ENCODE measurements at regions not wholly inside any gene's neighbourhood (a gene's known extent, or its start where the extent isn't known, plus 50 kb on each side); places are given as distances from the start of the nearest gene placed in this dataset.
"Not testable (repeated sequence)": the region's sequence is repeated elsewhere in the genome, so short reads cannot be mapped to it uniquely, and the experiment has no call there.

DNA sequence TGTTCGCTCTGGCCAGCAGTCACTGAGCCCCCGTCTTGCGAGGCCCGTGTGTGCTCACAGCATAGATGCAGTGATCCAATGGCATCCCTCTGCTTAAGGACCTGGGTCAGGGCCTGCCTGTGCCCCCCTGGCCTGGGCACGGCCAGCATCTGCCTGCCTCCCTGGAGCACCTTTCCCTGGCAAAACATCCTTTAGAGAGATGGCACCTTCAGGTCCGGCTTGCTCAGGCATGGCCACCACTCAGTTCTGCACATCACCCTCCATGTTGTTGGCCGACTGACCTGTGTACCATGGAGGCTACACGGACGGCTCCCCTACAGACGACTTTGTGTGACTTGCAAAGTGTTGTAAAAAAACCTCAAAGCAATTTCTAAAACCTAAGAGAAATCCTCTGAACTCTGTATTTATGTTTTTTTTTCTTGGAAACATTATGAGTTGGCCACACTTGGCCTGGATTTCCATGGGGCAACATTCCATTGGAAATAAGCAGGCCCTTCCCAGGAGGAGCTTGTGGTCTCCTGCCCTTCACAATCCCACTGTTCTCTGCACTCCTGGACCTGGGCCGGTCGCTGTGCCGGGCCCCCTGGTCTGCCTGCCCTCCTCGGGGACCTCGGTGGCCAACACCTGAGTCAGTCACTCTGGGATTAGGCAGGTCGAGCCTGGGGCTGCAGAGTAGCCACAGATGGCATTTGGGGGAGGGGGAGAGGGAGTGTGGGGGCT lies 592.4 kb downstream of the TBC1D22A start:
- DNase-seq (ENCODE audit: low spot score): no peak

DNA sequence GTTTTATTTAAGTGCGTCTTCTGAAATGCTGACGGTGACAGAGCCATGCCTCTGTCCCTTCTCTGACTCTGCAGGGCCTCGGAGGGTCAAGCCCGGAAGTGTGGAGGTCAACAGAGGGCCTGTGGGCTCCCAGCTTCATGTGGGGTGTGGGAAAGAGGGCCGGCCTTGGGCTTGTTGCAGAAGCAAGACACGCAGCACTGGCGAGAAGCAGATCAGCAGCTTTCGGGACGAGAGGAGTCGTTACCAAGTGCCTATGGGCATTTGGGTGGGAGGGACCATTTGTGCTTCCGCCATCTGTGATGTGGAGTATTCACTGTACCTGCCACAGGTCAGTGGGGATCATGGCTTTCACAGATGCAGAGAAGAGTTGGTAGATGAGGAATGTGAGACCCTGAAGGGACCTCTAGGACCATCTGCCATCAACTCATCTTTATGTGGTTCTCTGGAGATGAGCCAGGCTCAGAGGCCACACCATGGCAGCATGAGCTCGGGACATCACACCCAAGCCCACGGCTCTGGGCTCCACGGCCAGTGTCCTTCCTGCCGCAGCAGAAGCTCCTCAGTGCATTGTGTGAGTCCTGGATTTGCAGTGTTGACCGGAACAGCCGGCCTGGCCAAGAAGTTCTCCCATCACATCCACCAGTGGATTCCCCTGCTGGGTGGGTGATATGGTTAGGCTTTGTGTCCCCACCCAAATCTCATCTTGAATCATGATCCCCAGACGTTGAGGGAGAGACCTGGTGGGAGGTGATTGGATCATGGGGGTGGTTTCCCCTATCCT lies 590.7 kb downstream of the TBC1D22A start:
- DNase-seq (ENCODE audit: low spot score): no peak

DNA sequence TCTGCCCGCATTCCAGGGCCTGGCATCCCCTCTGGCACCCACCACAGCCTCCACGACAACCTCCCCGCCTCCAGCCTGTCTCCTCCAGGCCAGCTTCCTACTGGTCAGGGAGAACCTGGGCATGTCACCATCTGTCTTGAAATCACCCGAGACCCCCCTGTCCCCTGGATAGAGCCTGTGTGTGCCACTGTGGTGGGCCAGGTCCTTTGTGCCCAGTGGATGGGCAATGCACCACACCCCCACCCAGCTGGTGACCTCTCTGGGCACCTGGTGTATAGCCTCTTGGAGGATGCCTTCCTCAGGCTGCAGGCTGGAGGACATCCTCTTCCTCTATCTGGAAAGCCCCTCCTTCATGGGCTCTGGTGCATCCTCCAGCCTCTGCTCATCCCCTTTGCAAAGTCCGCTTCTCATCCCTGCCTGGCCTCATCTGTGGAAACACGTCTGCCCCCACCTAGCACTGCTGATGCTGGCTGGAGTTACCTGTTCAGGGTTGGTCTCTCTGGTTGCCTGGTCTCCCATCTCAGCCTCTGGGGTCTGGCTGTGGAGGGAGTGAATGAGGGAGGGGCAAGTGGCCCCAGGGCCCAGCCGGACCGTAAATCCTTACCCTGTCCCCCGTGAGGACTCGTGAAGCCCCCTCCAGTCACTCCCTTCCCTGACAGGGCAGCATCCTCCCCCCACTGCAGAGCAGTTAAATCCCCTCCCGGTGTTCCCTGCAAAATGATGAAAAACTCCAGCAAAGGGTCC lies 589.6 kb downstream of the TBC1D22A start:
- no peak for DNase-seq (ENCODE audit: low spot score)

DNA sequence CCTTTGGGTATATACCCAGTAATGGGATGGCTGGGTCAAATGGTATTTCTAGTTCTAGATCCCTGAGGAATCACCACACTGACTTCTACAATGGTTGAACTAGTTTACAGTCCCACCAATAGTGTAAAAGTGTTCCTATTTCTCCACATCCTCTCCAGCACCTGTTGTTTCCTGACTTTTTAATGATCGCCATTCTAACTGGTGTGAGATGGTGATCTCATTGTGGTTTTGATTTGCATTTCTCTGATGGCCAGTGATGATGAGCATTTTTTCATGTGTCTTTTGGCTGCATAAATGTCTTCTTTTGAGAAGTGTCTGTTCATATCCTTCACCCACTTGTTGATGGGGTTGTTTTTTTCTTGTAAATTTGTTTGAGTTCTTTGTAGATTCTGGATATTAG lies 583.8 kb downstream of the TBC1D22A start:
- not testable (repeated sequence) for DNase-seq (ENCODE audit: low spot score)

DNA sequence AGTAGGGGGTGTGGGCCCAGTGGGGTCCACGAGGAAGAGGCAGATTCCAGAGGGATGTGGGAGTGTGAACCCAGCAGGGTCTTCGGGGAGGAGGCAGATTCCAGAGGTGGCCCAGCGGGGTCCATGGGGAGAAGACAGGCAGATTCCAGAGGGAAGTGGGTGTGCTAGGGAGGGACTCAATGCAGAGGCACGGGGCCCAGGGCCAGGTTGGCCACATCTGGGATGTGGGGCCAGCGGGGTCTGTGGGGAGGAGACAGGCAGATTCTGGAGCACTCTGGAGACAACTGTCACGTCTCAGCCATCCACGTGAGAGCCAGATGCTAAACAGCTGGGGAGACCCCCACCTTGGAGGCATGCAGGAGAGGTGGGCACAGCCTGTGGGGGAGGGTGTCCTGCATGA lies 582.6 kb downstream of the TBC1D22A start:
- no peak for DNase-seq (ENCODE audit: low spot score)

DNA sequence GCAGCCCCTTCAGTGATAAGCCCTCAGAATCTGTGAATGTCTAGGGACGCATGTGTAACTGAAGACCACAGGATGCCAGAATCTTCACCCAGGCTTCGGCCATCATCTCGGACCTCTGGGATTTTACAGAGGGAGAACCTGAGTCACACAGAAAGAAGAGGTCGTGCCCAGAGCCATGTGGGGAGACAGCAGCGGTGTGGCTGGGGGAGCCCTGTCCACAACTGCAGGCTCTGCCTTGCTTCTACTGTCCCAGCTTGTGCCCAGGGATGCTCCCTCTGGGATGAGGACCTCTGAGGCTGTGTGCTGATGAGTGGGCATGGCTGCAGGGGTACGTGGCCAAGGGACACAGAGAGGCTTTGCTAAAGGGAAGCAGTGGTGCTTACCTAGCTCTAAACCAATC lies 582.0 kb downstream of the TBC1D22A start:
- DNase-seq (ENCODE audit: low spot score): no peak

DNA sequence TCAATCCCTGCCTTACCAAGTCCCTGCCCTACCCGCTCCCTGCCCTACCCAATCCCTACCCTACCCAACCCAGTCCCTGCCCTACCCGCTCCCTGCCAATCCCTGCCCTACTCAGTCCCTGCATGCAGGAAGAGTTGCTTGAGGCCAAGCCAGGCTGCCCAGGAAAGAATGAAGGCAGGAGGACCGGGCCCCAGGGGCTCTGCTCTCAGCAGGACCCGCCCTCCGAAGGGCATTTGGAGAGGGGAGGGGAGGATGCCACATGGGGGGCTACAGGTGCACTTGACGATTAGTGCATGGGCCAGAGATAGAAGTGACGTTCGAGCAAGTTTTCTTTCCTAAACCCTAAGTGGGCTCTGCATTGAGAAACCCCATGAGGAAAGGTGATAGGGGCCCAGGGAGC lies 581.2 kb downstream of the TBC1D22A start:
- no peak for DNase-seq (ENCODE audit: low spot score)

DNA sequence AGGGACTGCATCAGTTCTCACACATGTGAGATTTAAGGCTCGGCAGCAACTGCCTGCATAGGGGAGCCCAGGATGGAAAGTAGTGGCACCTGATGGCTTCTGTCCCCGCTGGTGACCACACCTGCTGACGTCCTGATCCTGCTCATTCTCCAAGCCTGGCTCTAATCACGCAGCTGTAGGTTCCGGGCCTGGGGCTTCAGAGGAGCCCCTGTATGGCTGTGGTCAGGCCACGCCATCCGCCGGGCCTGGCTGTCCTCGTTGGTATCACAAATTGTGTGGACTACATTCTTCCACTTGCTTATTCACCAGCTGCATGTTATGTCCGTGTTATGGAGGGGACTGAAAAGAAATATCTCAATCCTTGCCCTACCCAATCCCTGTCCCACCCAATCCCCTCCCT lies 580.0 kb downstream of the TBC1D22A start:
- DNase-seq (ENCODE audit: low spot score): no peak

DNA sequence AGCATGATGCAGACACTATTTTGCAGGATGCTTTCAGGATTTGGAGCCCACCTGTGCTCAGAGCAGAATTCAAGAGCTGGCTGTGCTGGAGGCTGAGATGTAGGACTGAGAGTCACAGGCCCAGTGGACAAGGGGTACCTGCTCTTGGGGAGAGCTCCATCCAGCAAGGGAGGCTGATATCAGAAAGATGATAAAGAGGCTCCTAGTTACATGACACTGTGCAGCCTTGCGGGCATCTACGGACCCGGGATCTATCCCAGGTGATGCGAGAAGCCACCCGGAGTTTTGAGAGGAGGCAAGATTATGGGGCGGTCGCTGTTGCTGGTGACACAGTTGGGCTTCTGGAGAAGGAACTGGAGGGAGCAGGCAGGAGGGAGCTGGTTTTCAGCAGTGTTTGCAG lies 579.0 kb downstream of the TBC1D22A start:
- DNase-seq (ENCODE audit: low spot score): no peak

DNA sequence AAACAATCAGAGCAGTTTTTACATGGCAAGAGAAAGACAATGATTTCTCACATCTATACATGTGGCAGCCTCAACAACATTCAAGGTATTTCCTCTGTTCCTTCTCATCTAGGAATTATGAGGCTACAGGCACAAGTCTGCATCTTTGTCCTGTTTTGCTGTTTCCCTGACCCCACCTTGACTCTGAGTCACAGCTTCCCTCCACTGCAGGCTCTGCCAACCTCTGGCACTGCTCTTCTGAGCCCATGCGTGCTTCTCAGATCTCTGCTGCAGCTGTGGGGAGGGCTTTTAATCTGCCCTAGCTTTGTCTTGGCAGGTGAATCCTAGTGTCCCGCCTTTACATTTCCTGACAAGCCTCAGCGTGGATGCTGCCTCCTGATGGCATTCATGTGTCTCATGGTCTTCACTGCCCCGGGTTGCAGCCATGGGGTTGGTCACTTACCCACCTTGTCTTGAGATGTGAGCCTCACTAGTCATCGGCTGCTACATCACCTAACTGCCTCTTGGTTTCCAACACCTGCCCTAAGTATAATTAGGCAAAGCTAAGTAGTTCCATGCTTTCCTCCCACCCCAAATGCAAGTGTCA lies 578.5 kb downstream of the TBC1D22A start:
- DNase-seq (ENCODE audit: low spot score): peak; percentile 24

DNA sequence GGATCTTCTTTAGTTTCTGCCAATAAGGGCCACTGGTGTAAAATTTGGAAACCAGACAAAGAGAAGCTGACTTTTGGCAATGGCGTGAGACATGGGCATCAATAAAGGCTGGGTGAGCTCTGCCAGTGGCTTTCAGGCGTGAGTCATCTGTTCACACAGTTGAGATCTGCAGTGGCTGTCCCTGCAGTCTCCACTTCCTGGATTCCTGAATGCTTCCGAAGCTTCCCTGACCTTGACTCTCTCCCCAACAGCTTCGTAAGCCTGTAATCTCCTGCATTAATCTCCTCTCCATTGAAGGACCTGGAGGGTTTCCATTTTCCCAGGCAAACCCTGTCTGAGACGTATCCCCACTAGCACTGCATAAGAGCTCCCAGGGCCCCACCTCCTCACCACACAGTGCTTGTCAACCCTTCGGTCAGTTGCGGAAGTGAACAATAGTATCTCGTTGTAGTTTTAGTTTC lies 574.7 kb downstream of the TBC1D22A start:
- DNase-seq (ENCODE audit: low spot score): peak; percentile 89

DNA sequence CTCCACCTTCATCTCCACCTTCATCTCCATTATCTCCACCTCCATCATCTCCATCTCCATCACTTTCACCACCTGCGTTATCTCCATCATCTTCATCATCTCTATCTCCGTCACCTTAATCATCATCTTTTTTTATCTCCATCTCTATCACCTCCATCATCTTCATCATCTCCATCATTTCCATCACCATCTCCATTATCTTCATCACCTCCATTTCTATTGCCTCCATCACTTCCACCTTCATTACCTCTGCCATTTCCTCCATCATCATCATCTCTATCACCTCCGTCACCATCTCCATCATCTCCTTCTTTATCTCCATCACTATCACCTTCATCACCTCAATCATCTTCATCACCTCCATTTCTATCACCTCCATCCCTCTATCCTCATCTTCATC lies 573.5 kb downstream of the TBC1D22A start:
- DNase-seq (ENCODE audit: low spot score): no peak

DNA sequence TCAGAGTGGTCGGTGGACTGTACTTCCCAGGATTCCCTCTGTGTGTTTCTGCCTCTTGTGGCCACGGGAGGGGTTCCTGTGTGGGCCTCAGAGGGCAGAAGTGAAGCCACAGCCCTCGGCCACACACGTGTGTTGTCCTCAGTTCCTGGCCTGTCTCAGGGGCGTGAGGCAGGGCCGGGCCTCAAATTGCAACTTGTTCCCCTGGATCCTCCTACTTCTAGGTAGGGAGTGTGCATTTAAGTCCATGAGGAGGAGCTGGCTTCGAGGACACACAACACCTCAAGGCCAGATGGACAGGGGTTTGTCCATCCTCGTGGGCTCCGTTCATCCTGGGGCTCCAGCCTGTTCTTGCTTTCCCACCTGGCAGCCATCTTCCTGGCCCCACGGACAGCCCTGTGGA lies 573.0 kb downstream of the TBC1D22A start:
- no peak for DNase-seq (ENCODE audit: low spot score)

DNA sequence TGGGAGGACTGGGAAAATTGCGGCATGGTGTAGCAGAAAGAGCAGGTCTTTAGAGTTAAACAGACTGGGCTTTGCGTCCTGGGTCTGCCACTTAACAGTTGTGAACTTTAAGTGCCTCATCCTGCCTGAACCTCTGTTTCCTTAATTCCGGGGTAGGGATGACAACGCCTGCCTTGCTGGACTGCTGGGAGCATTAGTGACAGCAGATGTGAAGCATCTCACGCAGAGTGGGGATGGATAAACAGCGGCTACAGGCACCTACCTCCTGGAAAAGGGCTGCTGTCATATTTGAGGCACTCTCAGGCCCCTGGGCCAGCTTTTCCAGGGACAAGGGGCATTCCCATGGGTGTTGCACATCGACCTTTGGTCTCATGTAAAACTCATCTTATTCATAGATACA lies 572.2 kb downstream of the TBC1D22A start:
- no peak for DNase-seq (ENCODE audit: low spot score)

DNA sequence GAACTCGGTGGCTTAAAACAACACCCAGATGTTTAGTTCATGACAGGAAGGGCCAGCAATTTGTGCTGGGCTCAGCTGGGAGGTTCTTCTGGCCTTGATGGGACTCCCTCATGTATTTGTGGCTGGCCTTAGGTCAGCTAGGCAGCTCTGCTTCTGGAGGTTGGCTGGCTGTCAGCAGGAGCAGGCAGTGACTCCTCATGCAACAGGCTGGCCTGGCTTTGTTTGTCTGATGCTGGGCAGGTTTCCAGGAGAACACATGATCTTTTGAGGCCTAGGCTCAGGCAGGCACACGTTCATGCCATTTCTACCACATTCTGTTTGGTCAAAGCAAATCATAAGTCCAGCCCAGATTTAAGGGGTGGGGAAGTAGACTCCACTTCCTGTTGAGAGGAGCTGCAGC lies 571.2 kb downstream of the TBC1D22A start:
- DNase-seq (ENCODE audit: low spot score): peak; percentile 5

DNA sequence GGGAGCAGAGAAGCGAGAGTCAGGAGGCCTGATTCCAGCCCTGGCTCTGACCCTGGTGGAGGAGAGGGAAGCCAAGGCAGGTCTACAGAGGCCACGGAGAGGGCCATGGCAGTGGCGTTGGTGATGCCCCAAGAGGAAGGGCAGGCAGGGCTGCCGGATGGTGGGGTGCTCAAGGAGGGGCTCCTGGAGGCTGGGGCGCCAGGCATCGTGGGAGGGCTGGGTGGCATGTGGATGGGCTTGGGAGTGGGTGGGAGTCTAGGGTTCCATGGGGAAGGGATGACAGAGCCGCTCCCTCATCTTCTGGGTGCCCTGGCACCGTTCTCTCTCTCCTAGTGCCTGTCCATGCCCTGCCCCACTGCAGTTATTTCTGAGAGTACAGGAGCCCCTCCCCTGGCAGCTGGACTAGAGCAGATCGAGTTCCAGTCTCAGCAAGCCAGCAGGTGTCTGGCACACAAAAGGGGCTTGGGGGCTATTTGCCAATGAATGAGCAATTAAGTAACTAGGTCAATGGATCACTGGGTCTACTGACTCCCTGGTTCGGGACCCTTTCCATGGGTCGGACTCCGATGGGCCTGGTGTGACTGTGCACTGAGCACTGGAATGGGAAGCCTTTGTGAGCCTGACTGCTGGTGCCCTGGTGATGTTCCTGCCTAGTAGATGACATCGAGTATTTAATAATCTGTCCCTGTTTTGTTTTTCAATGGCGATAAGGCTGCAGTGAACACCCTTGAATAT lies 570.0 kb downstream of the TBC1D22A start:
- no peak for DNase-seq (ENCODE audit: low spot score)

DNA sequence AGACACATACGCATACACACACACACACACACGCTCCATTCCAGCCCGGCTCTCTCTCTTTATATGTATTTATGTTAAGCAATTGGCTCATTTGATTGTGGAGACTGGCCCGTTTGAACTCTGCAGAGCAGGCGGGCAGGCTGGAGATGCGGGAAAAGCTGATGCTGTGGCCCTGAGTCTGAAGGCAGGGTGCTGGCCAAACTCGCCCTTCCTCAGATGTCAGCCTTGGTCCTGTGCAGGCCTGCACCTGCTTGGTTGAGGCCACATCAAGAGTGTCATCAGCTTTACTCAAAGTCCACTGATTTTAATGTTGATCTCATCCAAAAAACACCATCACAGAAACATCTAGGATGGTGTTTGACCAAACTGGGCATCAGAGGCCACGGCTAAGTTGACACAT lies 569.3 kb downstream of the TBC1D22A start:
- no peak for DNase-seq (ENCODE audit: low spot score)

DNA sequence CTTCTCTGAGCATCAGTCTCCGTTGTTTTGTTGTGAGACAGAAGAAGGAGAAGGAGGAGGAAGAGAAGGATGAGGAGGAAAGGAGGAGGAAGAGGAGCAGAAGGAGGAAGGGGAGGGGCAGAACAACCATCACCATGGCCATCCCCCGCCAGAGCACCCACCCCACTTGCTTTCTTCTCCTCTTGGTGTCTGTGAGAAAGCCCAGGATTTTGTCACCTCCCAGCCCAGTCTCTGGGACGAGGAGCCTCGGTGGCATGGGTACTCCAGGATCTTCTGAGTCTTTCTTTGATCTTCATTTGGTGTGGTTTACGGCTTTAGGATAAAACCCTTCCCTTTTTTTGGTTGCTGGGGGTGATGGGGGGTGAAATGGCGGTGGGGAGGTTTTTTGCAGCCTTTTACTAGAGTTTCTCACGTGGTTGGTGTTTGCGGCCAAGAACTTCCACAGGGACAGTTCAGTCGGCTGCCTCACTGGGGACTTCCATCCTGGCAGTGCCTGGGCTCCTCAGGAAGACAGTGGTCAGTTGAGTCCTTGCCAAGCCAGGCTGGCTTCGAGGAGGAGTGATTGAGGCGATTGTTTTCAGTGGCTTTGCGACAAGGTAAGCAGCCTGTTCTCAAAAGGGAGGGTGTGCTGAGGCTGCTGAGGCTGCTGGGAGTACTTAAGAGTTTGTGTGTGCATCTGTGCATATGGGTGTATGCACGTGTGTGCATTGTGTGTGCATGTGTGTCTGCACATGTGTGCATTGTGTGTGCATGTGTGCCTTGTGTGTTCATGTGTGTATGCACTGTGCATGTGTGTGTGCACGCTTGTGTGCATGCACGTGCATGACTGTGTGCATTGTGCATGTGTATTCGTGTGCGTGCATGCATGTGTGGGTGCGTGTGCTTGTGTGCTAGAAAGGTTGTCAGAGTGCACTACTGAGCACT lies 567.5 kb downstream of the TBC1D22A start:
- no peak for DNase-seq (ENCODE audit: low spot score)

DNA sequence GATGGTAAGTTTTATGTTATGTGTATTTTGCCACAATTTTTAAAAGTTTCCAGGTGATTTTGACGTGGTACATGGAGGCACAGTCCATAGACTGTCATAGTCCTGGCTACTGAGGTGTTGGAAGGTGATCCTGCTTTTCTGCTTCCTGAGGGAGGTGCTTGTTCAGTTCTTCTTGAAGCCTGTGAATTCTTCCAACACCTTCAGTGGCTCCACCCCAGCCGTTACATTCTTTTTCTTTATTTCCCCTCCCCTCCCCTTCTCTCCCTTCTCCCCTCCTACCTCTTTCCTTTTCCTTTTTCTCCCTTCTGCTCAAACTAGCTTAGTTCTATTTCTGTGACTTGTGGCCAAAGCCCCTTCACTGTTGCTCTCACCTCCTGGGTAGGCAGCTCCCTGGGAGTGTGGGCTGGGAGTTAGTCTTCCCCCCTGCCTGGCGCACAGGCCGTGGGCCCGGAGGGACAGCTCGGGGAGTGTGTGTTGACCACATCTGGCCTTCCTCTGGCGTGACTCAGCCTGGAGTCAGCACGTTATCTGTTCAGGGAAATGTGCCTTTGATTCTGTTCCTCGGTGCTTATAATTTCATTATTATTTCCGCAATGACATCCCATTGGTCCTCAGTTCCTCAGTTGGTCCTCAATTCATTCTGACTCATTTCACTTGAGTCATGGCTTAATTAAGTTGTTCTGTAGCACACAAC lies 566.2 kb downstream of the TBC1D22A start:
- DNase-seq (ENCODE audit: low spot score): peak; percentile 90

DNA sequence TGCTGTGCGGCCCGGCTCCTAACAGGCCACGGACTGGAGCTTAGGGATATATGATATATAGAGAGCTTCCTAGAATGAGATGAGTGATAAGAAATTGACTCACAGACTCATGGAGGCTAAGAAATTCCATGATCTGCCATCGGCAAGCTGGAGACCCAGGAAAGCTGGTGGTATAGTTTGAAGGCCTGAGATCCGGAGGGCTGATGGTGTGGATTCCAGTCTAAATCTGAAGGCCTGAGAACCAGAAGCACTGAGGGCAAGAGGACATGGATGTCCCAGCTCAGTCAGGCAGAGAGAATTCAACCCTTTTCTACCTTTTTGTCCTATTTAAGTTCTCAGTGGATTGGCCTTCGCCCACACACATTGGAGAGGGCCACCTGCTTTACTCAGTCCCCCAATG lies 564.8 kb downstream of the TBC1D22A start:
- no peak for DNase-seq (ENCODE audit: low spot score)

Data from AG08395 (cell line).